HFFc6 (cell line): ENCODE measurements at regions not wholly inside any gene's neighbourhood (a gene's known extent, or its start where the extent isn't known, plus 50 kb on each side); places are given as distances from the start of the nearest gene placed in this dataset.

Experiments used
- DNase-seq: peaks from one replicate; pipeline ENCODE4 v3.0.0-alpha.2; 2018
- H3K27ac Mint-ChIP-seq: 2 replicates; pipeline ENCODE4 v1.8.0; 2020; ENCODE audit warnings: mild to moderate bottlenecking, mixed read lengths
- H3K27me3 Mint-ChIP-seq: 2 replicates; pipeline ENCODE4 v1.8.0; 2021; ENCODE audit warnings: mild to moderate bottlenecking, moderate library complexity, mixed read lengths; ENCODE audit not compliant: insufficient read depth
- H3K36me3 Mint-ChIP-seq: 2 replicates; pipeline ENCODE4 v1.8.0; 2021; ENCODE audit warnings: low read depth, mixed read lengths
- H3K4me1 Mint-ChIP-seq: 2 replicates; pipeline ENCODE4 v1.8.0; 2020; ENCODE audit warnings: low read depth, mixed read lengths
- H3K4me3 Mint-ChIP-seq: 2 replicates; pipeline ENCODE4 v1.8.0; 2020; ENCODE audit warnings: mild to moderate bottlenecking, moderate library complexity, mixed read lengths
- H3K9me3 Mint-ChIP-seq: 2 replicates; pipeline ENCODE4 v1.8.0; 2020; ENCODE audit warnings: mild to moderate bottlenecking, mixed read lengths
- TF ChIP-seq, protein P1 (sequence below): fragments of 200-600 bp; sonication (generic); IDR thresholded peaks from 2 replicates; pipeline ENCODE4 v1.5.0; 2021; ENCODE audit warnings: antibody characterized with exemption, mild to moderate bottlenecking

- Mint-ChIP-seq H3K36me3 (no peaks in the 10 kb centered on the region; the same call in 1 of the 2 replicates), H3K27ac (no peak overlapping the region), H3K27me3 (peaks cover 48% of the 10 kb centered on the region), H3K9me3 (no peaks in the 10 kb centered on the region), H3K4me1 (peaks cover 19% of the 10 kb centered on the region), H3K4me3 (no peak overlapping the region)
- no peak for DNase-seq
- TF ChIP-seq, protein P1, sequence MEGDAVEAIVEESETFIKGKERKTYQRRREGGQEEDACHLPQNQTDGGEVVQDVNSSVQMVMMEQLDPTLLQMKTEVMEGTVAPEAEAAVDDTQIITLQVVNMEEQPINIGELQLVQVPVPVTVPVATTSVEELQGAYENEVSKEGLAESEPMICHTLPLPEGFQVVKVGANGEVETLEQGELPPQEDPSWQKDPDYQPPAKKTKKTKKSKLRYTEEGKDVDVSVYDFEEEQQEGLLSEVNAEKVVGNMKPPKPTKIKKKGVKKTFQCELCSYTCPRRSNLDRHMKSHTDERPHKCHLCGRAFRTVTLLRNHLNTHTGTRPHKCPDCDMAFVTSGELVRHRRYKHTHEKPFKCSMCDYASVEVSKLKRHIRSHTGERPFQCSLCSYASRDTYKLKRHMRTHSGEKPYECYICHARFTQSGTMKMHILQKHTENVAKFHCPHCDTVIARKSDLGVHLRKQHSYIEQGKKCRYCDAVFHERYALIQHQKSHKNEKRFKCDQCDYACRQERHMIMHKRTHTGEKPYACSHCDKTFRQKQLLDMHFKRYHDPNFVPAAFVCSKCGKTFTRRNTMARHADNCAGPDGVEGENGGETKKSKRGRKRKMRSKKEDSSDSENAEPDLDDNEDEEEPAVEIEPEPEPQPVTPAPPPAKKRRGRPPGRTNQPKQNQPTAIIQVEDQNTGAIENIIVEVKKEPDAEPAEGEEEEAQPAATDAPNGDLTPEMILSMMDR: no peak
Measured at GRCh38 chr11:43582863-43583462, 97.6 kb upstream of the HSD17B12 start.

DNA sequence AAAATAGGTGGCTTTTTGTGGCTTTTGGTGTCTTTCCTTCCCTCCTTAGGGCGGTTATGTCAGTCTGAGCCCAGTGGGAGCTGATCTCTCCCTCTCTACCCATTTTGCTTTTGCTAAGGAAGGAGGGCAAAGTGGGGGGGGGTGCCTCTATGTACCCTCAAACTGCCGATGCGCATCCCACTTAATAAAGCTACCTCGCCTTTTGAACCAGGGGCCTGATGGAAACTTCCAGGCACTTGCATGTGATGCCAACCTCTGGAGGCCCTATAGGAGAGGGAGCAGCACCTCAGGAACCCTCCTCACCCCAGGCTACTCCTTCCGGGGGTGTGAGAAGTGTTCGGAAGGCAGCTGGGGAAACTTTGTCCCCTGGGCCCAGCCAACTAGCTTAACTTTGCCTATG lies 97.0 kb upstream of the HSD17B12 start:
- TF ChIP-seq, protein P1: no peak
- no peak overlapping the region for H3K27ac Mint-ChIP-seq
- no peak overlapping the region for H3K4me3 Mint-ChIP-seq

DNA sequence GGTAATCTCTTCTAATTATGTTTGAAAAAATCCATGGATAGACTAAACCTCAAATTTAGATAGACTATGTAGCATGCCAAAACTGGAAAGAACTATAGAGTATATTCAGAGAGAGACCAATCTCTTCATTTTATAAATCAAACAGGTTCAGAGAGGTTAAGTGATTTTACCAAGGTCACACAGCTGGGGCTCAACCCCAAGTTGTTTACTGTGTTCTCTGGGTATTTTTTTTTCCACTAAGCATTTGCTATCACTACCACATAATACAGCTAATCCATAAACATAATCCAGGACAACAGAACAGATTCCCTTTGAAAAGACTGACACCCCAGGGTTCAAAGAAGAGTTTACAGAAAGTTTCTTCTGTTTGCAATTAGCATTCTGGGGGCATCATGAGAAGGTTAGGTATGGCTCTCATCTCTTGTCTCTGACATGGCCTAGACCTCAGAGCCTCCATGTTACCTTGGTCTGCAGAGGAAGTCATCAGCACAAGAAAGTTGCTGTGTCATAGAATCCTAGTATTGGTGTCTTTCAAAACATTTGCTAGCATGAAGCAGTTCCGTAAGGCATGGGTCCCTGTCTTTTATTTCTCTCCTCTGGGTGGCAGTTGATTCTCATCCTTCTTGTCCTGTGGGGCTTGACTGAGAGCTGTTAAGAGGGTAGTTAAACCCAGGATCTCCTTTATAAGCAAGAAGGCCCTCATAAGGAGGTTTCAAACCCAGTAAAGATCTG lies 94.5 kb upstream of the HSD17B12 start:
- no peaks in the 10 kb centered on the region for H3K36me3 Mint-ChIP-seq
- no peak overlapping the region for H3K4me3 Mint-ChIP-seq
- peaks cover 34% of the 10 kb centered on the region for H3K27me3 Mint-ChIP-seq
- no peak for DNase-seq
- no peaks in the 10 kb centered on the region for H3K9me3 Mint-ChIP-seq
- TF ChIP-seq, protein P1: no peak
- peaks cover under 1% of the 10 kb centered on the region; the same call in 1 of the 2 replicates for H3K4me1 Mint-ChIP-seq
- H3K27ac Mint-ChIP-seq: no peak overlapping the region

More for the DNA sequence above, 97.0 kb upstream of the HSD17B12 start:
- Mint-ChIP-seq H3K27me3 (peaks cover 45% of the 10 kb centered on the region), H3K9me3 (no peaks in the 10 kb centered on the region), H3K4me1 (peaks cover 13% of the 10 kb centered on the region), H3K36me3 (no peaks in the 10 kb centered on the region; the same call in 1 of the 2 replicates)
- no peak for DNase-seq

DNA sequence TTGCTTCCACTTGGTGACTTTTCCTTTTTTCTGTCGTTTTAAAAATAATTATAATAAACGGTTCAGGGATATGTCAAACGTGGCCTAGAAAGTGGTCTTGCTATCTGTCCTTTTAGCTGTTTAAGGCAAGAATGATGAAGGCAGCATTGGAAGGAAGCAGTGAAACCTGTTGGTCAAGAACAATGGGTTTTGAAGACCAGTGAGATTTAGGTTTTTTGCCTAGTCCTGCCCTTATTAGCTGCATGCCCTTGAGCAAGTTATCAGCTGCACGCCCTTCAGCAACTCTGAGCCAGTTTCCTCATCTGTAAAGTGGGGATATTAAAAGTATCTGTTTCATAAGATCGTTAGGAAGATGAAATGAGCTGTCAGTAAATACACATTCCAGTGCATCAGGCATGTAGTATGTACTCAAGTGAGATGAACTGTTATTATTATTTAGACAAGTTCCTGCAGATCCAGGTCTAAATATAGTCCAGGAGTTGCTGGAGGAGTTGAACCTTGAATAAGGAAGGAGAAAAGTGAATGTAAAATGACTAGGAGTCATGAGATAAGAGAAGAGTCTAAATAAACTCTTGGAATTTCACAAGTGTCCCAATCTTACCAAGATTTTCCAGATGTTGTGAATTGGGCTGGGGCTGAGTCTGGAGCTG lies 90.8 kb upstream of the HSD17B12 start:
- no peaks in the 10 kb centered on the region for H3K36me3 Mint-ChIP-seq
- no peak for DNase-seq
- no peaks in the 10 kb centered on the region for H3K4me1 Mint-ChIP-seq
- H3K4me3 Mint-ChIP-seq: no peak overlapping the region
- no peaks in the 10 kb centered on the region for H3K9me3 Mint-ChIP-seq
- H3K27ac Mint-ChIP-seq: no peak overlapping the region
- TF ChIP-seq, protein P1: no peak
- peaks cover 10% of the 10 kb centered on the region for H3K27me3 Mint-ChIP-seq

- TF ChIP-seq, protein P1: no peak
Measured at GRCh38 chr11:43601511-43601910, 79.0 kb upstream of the HSD17B12 start.

More at GRCh38 chr11:43601511-43601910, 79.0 kb upstream of the HSD17B12 start:
- Mint-ChIP-seq H3K27me3 (peaks cover 15% of the 10 kb centered on the region; the same call in 1 of the 2 replicates), H3K27ac (no peak overlapping the region), H3K9me3 (no peaks in the 10 kb centered on the region), H3K4me1 (no peaks in the 10 kb centered on the region), H3K4me3 (no peak overlapping the region), H3K36me3 (no peaks in the 10 kb centered on the region)
- DNase-seq: no peak
